ENCODE measurements at regions not wholly inside any gene's neighbourhood (a gene's known extent, or its start where the extent isn't known, plus 50 kb on each side); places are given as distances from the start of the nearest gene placed in this dataset.

GRCh38 chr4:45883421-45883820 lies 240.4 kb downstream of the GABRG1 start:
- no peak for DNase-seq (ENCODE audit: low spot score)
- no peak for TF ChIP-seq CTCF (IDR thresholded peaks at IDR 0.05; ENCODE audit: extremely low read depth, missing control alignments)

DNA sequence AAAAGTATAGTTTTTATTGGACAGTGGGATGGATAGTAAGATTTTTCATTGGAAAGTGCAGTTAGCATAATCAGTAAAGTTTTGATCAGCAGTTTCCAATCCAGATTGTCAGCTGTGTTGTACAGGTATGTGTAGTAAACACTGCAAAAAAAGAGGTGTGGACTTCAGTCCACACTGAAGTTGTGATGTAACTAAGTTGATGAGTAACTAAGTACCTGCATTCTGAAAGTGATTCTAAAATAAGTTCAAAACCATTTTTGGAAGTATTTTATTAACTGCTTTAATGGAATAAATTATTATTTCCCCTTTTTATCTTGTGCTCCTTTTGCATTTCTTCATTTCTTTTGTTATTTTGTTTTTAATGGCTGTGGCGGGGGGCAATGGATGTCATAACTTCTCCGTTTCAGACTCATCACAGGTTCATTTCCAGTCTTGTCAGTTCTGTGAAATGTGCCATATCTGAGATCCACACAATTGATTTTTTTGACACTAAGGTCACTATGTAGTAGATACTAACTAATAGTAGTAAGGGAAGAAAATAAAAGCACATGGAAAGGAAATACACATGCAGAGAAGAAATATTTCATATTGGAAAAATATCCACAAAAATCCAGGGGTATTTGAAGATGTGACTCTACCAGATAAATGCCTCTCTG lies 247.5 kb downstream of the GABRG1 start:
- no peak for DNase-seq (ENCODE audit: low spot score)
- TF ChIP-seq CTCF (IDR thresholded peaks at IDR 0.05; ENCODE audit: extremely low read depth, missing control alignments): no peak

DNA sequence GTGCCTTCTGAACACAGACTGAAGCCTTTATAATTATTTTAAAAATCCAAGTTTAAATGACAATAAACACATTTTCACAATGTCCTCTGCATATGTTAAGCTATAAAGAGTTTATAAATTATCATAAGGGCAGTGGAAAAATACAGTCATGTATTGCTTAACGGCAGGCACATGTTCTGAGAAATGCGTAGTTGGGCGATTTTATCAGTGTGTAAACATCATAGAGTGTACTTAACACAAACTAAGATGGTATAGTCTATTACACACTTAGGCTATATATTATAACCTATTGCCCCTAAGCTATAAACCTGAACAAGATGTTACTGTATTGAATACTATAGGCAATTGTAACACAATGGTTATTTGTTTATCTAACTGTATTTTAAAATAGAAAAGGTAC lies 254.7 kb downstream of the GABRG1 start:
- DNase-seq (ENCODE audit: low spot score): no peak
- TF ChIP-seq CTCF (IDR thresholded peaks at IDR 0.05; ENCODE audit: extremely low read depth, missing control alignments): no peak

DNA sequence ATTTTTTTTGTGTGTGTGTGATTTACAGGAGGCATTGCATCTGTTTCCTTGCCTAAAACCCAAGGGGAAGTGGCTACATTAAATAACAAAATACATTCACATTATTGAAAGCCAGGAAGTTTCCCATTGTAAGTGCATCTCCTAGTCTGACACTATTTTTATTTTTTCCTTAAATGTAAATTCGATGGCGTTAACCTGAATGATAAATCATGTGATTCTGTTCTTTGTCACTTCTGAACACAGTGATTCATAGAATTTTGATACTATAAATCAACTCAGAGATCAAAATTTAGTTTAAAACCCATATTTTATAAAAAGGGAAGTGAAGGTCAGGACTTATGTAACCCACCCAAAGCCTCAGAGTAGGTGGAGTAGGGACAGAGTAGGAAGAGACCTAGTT lies 258.1 kb downstream of the GABRG1 start:
- DNase-seq (ENCODE audit: low spot score): no peak
- no peak for TF ChIP-seq CTCF (IDR thresholded peaks at IDR 0.05; ENCODE audit: extremely low read depth, missing control alignments)

GRCh38 chr4:45855857-45856256 lies 268.0 kb downstream of the GABRG1 start:
- DNase-seq (ENCODE audit: low spot score): no peak

DNA sequence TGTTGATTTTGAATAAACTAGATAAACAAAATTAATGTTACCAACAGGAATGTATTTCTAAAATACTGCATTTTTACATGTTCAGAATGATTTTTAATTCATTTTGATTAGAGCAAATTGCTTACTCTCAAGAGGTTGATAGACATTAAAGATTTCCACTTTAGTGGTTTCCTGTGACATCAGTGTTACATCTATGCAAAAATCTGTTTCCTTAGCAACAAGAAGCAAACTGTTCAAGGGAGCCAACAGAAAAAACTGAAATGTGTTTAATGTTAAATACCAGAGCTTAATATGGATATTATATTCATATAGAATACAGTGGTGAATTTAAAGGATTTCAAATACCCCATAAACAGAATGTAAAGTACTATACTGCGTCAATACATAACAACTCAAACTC lies 277.8 kb downstream of the GABRG1 start:
- no peak for DNase-seq (ENCODE audit: low spot score)
- TF ChIP-seq CTCF (IDR thresholded peaks at IDR 0.05; ENCODE audit: extremely low read depth, missing control alignments): no peak

More at GRCh38 chr4:45855857-45856256, 268.0 kb downstream of the GABRG1 start:
- no peak for TF ChIP-seq CTCF (IDR thresholded peaks at IDR 0.05; ENCODE audit: extremely low read depth, missing control alignments)

DNA sequence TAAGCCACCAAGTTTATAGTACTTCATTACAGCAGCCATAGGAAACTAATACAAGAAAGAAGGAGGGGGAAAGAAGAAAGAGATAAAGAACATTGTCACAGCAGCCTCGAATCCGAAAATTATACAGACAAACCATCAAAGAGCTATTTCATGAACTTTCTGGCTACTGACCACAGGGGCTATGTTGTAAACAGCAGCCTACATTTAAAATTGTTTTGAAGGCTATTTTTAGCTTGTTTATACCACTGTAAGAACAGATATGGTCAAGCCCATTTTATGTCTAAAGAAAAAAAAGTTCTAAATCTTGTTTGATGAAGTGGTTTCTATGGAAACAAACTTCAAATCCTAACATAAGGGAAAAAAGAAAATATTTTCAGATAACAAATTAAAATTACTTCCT lies 282.1 kb downstream of the GABRG1 start:
- no peak for TF ChIP-seq CTCF (IDR thresholded peaks at IDR 0.05; ENCODE audit: extremely low read depth, missing control alignments)
- DNase-seq (ENCODE audit: low spot score): no peak
